HG03558 (cell line): ENCODE measurements at regions not wholly inside any gene's neighbourhood (a gene's known extent, or its start where the extent isn't known, plus 50 kb on each side); places are given as distances from the start of the nearest gene placed in this dataset.

Source experiments
- ATAC-seq: cut with Tn5 transposase; IDR thresholded peaks from one replicate; pipeline ENCODE4 v1.9.1; 2021; ENCODE audit warnings: moderate number of reproducible peaks; ENCODE audit not compliant: unreplicated experiment; ENCODE audit errors: extremely low read depth

DNA sequence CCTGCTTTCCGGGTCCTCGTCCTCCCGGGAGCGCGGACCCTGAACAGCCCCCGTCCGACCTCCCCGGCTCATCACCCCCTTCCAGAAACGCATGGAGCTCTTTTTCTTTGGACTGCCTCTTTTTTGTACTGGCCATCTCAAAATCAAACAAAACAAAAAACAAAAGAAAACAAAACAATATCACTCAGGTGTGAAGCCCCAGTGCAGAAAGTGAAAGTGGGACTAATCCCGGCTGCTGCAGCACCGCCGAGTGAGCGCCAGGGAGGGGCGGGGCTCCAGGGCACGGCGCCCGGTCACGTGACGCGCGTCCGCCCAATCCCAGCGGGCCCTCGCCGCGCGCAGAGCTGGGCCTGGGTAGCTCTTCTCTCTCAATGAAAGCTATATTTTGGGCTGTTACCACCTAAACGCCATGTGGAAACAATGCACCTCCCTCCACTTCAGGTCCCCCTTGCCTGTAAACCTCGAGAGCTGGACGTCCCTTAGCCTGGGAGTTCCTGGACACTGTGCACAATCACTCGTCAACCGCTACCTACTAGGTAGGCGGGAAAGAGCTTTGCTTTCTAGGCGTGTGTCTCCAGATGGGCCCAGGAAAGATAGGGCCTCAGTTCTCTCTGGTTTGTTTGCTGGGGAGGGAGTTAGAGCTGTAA lies 93.7 kb upstream of the PRDM1 start:
- peak; percentile 43 for ATAC-seq

DNA sequence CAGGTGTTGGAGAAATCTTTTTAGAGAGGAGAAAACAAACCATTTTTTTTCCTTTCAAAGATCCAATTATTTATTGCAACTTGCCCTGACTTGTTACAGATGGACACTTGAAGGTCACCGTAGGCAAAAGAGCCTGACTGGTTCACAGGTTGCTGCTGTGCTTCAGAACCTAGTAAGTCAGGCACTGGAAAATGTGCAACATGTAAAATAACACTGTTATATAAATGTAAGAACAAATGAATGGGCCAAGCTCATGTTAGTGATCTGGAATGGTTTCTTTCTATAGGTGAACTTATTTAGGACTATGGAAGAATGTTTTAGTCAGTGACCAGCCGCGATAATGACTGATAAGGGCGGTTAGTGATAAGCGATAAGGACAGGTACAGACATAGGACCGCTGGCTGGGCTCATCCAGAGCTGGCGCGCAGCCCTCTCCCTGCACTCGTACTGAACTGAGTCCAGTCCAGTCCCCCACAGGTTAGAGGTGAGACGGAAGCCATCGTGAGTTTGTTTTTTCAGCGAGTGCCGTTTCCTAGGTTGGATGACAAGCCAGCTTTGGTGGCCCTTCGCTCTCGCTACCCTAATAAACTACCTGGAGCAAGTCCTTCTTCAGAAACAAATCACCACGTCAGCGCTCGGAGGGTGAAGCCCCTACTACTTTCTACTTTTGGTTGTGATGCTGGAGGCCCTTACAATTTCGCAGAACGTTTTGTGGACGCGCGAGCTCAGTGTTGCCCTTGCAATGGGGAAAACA lies 94.4 kb upstream of the PRDM1 start:
- ATAC-seq = peak; percentile 12

DNA sequence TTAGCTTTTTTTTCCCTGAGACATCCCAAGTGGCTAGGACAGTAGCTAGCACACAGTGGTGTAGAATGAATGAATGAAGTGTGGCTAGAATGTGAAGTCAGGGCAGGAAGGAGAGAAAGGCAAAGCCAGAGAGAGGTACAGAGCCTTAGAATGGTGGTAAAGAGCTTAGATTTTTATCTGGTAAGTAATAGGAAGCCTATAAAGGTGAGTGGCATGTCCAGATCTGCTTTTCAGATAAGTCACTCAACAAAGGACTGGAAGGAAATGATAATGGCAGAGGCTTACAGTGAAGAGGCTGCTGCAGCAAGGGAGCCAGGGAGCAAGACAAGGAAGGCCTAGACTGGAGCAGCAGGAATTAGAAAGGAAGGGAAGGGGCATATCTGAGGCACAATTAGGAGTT lies 96.0 kb upstream of the PRDM1 start:
- no peak for ATAC-seq

DNA sequence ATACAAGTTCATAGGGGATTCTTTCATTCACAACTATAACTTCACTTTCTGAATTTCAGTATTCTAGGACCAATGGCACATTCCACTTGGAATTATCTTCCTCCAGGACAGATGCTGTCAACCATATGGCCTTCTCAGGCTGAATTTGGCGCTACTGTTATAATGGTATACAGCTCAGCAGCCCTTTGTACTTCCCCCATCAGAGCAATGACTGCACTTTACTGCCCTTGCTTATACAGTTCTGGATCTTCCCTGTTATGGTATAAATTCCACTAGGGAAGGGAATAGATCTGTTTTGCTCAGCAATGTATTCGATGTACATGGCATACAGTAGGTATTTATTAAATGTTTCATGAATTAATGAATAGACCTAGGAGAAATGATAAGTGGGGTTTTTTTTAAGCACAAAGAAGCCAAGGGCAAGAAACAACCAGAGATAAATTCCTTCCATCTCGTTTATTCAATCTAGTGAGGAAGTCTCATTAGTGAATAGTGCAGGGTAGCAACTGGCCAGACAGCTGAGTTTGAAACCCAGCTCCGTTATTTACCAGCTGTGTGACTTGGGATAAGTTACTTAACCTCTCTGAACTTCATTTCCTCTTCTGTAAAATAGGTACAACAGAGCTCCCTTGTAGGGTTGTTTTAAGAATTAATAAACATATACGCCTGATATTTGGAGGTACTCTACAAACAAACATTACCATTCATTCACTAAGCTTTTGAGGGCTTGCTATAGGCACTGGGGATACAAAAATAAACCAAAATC lies 97.1 kb upstream of the PRDM1 start:
- ATAC-seq = no peak

DNA sequence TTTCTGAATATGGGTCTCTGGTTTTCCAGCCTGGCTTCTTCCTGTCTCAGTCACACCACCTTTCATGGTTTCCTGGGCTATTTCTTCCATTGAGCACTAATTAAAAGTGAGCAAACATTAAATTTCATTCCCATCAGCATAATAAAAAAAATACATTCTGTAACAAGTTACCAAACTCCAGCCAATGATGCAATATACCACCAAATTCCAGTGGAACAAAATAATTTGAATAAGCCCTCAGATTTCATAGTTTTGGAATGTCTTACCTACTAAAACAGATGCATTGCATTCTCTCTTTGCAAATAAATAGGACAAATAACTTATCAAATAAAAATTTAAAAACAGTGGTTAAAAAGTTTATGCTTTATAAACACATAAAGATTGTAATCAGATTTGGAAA lies 97.8 kb upstream of the PRDM1 start:
- ATAC-seq = no peak

DNA sequence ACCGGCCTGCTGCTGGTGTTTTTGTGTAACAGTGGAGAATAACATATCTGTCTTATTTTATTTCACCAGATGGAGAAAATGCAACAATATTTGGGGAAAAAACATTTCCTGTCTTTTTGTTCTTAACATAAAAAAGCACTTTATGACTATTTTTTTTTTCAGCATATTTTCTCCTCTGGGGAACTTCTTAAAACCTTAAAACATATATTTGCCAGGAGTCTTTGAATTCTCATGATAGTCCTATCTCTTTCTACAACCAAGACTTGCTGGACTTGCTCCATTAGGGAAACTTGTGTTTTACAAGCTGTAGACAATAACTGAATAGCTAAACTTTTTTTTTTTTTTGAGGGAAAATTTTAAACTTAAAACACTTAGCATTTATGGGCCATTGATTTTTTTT lies 98.6 kb upstream of the PRDM1 start:
- no peak for ATAC-seq

DNA sequence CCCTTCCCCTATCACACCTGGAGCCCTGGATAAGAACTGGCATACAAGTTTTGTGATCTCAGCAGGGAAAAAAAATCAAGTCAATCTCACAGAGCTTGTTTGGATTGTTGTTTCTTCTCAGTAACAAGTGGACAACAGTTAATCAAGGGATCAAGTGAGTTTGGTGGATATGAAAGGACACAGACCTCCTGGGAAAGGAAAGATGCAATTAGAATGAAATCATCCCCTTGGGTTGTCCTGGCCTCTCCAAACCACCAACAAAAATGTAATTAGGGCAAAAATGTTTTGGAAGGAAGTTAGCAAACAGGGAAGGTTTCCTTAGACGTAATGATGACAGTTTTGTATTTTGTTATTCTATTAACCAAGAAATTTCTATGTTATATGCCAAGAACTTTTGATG lies 99.1 kb upstream of the PRDM1 start:
- no peak for ATAC-seq

DNA sequence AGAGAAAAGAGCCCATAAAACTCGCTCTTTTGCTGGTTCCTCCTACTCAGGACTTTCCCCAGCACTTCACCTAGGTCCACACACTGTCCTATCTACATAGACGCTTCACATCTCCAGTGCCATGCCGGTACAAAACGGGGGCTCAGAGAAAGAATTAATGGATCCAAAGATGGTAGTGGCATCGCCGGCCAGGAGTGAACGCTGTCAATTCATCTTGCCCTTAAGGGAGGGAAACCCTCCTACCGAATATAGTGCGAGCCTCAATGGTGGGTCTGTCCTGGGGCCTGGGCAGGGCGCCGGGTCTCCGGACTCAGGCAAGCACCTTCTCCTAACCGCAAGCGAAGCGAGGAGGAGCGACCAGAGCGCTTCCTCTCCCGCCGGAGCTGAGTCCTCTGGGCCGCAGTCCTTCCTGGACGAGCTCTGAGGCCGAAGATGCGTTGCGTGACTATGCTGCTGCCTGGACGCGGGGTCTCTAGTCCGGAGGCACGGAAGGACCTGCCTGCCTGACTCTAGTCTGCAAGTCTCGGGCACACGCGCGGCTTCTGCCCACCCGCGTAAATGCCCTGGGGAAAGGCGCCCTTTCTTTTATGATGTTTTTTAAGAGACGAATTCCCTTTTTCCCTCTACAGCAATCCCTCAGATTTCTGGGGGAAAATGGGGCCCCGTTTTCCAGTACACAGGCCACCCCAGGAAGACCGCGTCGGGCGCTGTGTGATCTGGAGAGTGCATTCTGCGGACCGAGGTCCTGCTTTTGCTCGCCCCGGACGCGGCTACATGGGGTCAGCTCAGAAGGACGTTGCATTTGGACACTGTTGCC lies 100.1 kb upstream of the PRDM1 start:
- no peak for ATAC-seq

DNA sequence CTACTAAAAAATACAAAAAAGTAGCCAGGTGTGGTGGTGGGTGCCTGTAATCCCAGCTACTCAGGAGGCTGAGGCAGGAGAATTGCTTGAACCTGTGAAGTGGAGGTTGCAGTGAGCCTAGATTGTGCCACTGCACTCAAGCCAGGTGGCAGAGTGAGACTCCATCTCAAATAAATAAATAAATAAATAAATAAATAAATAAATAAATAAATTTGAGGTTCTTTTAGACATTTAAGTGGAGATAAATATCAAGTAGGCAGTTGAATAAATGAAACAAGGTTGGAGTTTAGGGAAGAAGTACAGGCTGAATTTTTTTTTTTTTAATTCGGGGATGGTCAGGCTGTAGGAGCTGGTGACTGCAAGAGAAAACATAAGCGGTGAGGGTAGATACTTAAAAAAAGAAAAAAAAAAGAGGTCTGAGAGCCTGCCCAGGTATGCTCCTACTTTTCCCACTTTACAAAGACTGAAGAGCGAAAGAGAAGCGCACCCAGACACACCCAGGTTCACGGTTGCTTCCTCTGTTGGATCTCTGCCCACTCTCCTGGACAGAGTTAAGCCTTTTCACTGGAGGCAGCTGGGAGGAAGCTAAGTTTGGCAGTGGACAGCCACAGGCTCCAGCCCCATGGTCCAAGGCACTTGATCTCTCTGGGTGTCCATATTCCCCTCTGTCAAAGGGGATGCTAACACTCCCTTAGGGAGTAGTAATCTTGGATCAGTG lies 100.9 kb upstream of the PRDM1 start:
- no peak for ATAC-seq

DNA sequence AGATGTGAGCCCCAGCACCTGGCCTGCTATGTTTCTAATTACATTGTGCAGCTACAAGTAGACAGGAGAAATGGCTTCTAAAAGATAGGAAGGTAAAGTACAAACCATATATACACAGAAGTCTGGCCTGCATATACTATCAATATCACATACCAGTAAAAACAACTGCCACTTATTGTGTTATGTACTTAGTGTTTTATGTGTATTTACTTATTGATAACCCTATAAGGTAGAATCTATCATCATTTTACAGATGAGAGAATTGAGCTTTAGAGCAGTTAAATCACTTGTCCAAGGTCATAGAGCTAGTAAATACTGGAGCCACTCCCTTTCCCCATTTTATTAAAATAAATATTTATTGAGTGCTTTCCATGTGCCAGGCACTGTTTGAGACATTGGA lies 102.4 kb upstream of the PRDM1 start:
- ATAC-seq = no peak

DNA sequence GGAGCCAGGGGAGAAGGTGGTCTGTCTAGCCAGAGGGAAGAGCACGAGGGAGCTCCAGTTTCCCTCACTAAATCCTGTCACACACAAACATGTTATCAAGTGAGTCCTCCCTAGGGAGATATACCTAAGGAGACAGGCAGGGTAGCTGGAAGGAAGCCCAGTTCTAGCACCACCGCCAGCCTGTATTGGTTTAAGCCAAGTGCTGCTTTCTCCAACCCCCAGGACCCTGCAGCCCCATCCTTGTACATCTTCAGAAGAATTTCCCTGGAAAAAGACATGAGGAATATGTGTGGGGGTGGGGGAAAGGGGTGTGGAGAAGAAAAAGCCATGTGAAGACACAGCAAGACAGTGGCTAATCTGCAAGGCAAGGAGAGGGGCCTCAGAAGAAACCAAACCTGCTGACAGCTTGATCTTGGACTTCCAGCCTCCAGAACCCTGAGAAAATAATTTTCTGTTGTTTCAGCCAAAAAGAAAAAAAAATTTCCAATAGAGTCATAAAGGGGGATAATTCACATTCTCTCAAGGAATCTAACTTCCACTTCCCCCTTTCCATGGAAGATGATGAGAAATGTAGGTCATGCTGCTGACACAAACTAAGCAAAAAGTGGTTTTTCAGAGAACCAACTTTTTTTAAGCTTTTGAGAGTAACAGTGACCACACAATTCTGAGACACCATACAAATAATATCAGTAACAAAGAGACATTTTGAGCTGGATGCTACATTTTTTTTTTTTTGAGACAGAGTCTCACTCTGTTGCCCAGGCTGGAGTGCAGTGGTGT lies 103.2 kb upstream of the PRDM1 start:
- no peak for ATAC-seq

DNA sequence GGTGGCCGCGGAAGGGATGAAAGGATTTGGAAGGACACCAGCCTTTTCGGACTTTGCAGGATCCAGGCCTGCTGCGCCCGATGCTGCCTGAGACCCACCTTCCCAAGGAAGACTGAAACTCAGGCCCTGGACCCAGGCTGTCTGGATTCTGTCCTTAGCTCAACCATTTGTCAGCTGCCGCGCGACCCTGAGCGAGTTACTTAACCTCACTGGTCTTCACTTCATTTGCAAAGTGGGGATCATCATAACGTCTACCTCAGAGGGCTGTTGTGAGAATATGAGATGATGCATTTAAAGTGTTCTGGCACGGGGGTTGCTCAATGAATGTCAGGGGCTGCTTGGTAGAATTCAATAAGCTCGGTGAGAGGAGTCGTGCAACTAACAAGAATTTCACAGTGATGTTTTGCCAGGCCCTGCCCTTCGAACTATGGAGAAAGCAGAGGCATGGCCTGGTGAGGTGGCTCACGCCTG lies 104.2 kb upstream of the PRDM1 start:
- no peak for ATAC-seq

DNA sequence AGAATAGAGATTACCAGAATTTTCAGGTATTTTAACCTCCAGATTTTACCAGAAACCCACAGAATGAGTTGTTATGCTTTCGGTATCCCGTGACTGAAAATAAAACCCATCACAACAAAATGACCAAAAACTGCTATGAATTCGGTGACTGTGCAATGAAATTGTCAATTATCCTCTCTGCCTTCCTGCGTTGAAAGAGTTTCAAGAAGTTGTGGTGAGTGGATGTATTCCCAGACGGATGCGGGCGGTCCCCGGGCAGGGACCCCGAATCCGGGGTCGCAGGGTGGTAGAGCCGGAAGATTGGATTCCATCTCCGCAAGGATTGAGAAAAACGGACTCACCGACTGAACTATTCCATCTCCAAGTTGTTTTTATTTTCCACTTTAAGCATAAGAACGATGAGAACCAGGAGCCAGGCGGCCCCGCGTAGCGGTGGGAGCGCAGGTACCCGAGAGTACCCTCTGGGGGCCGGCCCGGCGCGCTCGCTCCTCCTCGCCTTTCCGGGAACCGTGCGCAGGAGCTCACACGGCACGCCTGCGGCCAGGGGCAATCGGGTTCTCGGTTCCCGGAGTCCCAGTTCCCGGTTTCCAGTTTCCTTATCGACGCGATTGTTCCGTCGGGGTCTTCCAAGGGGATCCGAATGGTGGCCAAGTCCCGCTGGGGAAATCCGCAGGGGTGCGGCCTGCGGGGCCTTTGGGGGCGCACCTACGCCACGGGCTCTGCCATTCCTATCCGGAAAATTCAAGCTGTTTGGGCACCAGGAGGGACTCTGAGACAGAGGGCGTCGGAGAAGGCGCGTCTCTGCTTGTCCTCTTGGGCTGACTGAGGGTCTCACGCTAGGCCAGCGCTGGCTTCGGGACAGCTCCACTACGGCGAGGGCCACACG lies 104.9 kb upstream of the PRDM1 start:
- no peak for ATAC-seq

DNA sequence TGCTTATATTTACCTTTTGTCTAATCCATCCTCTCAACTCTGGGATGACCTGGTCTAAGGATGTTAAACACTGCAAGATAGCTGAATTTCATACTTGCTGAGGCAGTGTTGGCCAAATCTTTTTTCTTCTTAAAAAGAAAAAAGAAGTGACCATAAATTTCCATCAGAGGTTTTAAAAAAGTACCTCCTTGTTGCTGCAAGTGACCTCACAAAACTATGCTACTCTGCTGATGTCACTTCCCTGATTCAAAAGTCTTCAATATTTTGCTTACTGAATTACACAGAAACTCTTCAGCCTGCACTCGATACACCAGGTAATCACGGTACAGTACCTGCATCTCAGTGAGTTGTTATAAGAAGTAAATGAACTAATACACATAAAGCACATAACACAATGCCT lies 107.2 kb upstream of the PRDM1 start:
- no peak for ATAC-seq

DNA sequence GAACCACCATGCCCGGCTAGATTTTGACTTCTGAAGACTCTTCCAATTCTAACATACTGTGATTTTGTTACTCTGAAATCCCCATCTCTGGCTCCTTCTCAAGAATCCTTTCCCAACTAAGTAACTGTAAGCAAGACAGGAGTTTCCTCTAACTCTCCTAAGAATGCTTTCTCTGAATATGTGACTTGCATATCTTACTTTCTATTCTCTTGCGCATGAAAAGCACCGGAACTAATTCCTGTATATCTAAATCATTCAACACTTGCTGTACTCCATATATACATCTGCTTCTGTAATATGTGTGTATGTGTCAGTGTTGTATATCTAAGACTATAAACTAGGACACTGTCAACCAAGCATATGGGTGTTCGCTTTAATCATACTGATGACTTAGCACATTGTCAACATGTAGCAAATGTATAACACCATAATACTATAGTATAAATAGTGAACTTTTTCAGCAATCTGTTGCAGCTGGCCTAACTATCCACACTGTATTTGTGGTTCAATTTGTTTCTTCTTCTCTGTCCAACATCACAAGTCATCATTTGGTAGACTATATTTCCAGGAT lies 108.1 kb upstream of the PRDM1 start:
- ATAC-seq = no peak

DNA sequence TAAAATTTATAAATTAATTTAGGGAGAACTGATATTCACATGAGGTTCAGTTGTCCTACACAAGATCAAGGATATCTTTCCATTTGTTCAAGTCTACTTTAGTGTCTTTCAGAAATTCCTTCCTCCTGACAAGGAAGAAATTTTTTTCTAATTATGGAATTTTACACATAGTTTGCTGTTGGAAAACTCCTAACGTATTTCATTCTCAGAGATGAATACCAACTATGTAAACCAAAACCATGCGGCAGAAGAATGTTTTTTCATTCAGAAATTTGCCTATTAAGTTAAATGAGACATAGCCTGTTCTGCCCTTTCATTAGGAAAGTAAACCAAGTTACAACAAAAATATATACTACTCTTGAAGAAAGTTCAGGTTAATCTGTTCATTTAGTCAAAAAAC lies 111.2 kb upstream of the PRDM1 start:
- no peak for ATAC-seq

DNA sequence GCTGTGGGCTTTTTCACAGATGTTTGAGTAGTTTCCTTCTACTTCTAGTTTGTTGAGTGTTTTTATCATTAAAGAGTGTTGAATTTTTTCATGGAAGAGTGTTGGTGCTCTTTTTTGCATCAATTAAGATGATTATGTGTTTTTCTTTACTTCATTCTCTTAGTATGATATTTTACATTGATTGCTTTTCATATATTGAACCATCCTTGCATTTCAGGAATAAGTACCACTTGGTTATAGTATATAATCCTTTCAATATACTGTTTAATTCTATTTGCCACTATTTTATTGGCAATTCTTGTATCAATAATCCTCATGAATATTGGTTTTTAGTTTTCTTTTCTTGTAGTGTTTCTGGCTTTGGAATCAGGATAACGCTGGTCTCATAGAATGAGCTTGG lies 113.7 kb upstream of the PRDM1 start:
- no peak for ATAC-seq
